Medulla oblongata (tissue), 1 donor: ENCODE measurements at regions not wholly inside any gene's neighbourhood (a gene's known extent, or its start where the extent isn't known, plus 50 kb on each side); places are given as distances from the start of the nearest gene placed in this dataset.
"Not testable (repeated sequence)": the region's sequence is repeated elsewhere in the genome, so short reads cannot be mapped to it uniquely, and the experiment has no call there.

Experiments
- DNase-seq: peaks from one replicate; pipeline ENCODE4 v3.0.0-alpha.2; 2015; ENCODE audit errors: extremely low spot score

GRCh38 chr5:144680711-144681110, 510.0 kb downstream of the KCTD16 start:
- DNase-seq, result no peak

DNA sequence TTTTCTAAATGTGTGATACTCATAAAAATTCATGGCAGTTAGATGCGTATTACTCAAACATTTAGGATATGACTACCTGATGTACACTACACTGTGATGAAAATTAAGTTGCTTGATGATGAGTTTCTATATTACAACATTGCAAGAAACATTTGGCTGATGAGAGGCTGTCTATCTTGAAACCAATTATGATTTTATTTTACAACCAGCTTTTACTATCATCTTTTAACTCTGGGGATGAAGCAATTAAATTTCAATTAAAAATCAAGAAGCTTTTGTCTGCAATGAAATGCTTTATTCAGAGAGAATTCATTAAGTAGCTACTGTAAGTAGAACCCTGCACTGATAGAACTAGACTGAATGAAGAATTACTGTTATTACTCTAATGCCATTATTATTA, 500.4 kb downstream of the KCTD16 start:
- DNase-seq, result no peak

- no peak for DNase-seq
Observed at GRCh38 chr5:144659634-144660227, 489.1 kb downstream of the KCTD16 start.

- no peak for DNase-seq
Observed at GRCh38 chr5:144644317-144644716, 473.6 kb downstream of the KCTD16 start.

- DNase-seq, result no peak
Observed at GRCh38 chr5:144638787-144639186, 468.1 kb downstream of the KCTD16 start.

GRCh38 chr5:144634138-144634537, 463.5 kb downstream of the KCTD16 start:
- DNase-seq, result no peak

DNA sequence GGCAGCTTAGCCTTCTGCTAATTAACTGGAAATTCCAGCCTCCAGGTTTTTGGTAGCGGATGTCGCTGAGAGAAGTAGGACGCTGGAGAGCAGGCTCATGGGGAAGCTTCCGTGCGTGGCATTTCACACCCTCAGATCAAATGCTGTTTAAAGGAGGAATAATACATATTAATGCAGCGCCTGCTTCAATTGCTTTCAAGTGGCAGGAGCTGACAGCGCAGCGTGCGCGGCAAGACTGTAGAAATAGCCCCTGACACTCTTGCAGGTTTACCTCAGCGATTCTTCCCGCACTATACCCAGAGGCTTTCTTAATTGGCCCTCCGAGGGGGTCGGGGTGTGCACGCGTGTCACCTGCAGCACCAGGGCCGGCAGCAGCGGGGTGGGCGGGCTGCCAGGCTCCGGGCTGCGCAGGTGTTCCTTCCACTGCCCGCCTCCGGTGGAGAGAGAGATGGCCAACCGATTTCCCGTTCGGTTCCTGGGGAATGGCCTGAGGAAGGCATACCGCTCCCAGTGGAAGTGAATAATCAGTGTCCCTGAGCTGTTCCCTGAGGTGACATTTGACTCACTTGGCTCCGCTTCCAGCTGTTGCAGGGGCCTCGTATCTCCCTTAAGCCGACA, 427.9 kb downstream of the KCTD16 start:
- DNase-seq, result no peak

DNA sequence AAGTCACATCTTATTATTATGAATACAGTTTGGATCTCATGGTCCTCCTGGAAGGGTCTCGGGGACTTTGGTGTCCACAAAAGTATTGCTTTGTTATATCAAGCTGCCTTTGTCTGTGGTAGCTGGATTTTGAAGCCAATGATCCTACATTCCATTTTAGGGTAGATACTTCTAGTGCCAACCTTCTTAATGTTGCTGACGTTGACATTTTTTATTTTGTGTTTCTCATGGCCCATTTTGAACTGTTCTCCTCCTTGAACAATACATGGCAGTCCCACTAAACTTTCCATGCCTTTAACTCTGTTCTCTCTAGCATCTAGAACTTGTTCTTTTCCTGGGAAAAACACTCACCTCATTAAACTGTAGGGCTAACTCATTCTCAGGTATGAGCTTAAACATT, 425.8 kb downstream of the KCTD16 start:
- DNase-seq, result no peak

DNA sequence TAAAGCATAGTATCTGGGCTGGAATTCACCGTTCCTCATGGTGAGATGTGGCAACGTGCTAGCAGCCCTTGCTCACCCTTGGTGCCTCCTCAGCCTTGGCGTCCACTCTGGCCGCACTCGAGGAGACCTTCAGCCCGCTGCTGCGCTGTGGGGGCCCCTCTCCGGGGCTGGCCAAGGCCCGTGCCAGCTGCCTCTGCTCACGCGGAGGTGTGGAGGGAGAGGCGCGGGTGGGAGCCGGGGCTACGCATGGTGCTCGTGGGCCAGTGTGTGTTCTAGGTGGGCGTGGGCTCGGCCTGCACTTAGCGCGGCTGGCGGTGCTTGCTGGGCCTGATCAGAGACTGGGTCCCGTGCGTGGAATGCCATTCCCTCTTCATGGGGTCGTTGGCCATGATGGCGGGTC, 424.2 kb downstream of the KCTD16 start:
- no peak for DNase-seq

- DNase-seq, result not testable (repeated sequence)
Observed at GRCh38 chr5:144594234-144594633, 423.6 kb downstream of the KCTD16 start.

GRCh38 chr5:144585681-144586080, 415.0 kb downstream of the KCTD16 start:
- no peak for DNase-seq

- no peak for DNase-seq
Observed at GRCh38 chr5:144583541-144584449, 413.1 kb downstream of the KCTD16 start.

DNA sequence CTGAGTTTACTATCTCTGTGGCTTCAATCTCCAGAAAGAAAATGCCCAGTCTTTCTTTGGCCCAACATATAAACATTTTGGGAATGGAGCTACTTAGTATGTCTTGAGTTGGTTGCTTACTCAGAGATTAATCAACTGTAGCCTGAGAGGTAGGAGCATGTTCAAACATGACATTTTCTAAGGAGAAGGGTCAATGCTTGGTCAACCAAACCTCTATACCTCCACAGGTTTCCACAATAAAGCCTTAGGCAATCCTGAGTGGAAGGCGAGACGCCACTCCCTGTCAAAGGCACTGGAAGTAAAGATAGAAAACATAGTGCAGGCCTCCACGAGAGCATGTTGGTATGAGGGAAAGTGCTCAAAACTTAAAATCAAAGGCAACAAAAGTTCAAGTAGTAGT, 411.4 kb downstream of the KCTD16 start:
- no peak for DNase-seq

- no peak for DNase-seq
Observed at GRCh38 chr5:144581044-144581443, 410.4 kb downstream of the KCTD16 start.

DNA sequence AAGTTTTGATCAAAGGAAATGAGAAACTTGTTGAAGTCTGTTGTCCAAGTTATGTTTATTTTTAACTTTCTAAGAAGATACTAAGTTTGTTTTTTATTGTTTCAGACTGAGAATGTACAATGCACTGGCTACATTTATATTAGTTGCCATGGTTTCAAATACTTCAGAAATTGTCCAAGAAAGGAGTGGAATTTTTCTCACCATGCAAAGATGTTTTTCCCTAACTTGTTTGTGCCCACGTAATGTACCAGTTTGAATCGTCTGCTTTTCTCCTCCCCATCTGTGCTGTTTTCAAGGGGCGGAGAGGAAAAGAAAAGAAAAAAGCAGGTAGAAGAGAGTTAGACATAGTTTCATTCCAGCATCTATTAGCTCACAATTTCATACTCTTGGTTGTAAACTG, 407.0 kb downstream of the KCTD16 start:
- DNase-seq, result no peak

DNA sequence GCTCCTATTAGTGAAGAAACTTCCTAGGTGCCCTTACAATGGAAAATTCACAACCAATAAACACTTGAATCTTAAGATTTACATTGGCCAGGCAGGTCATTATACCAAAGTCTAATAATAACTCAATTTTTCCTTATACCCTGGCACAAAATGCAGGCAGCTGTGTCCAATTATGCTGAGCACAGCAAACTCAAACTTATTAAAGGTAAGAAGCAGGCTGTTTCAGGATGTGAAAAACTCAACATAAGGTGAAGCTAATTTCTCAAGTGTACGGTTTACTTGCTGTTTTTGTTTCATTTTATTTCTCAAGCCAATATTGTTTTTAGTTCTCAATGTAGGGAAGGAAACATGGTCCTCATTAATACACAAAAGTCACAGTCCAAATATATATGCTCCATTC, 405.1 kb downstream of the KCTD16 start:
- no peak for DNase-seq

DNA sequence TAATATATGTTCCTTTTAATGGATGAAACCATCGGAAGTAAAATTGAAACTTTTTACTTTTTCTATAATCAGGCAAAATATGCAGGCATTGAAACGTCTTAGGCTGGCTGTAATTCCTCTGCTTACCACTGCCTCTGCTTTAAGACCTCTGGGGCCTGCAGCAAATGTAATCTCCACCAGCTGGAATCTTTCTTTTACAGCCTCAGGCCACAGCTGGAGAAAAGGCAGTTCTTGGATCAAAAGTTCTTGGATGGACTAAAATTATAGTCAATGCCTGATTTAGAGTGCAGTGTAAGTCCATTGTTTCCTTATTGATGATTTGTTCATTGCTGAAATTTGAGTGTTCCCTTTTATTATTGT, 396.7 kb downstream of the KCTD16 start:
- no peak for DNase-seq

DNA sequence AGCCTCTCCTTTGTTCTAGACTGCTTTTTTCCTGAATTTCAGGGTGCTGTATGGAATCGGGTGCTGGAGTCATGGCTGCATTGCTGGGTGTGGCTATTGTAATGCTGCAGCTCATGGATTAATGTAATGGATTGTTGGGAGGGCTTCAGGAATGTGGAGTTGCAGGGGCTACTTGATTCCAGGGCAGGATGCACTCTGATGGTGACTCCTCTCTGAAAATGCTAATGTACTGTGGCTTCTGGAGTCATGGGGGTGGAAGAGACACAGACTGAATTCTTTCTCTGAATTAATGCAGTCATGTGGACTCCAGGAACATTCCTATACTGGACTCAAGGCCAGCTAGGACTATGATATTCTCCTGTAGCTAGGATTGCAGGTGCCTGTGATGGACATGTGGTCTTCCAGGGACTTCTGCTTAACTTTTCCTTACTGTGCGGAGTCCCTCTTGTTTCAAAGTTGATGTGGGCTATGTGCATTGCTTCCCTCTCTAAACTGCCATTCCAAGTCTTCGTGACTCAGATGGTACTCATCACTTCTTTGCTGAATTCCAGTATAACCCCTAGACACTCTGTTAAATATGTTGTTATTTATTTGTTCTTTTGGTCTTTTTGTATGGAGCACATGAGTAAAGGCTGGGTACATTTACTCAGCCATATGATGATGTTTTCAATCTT, 396.2 kb downstream of the KCTD16 start:
- no peak for DNase-seq

DNA sequence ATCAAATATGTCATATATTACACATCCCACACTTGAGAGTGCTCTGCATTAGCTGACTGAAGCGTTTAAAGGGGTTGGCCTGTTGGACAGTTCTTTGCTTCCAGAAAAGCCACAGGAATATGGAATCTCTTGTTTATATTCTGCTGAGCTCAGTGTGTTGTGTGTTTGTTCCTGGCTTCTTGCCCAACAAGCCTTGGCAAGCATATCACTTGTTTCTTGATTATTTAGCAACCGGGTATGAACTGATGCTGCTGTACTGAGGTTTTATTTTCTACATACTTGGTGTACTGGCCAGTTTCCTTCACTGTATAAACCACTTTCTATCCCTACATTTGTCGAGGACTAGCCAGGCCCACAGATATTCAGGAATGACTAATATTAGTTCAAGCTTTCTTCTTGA, 378.9 kb downstream of the KCTD16 start:
- DNase-seq, result peak; percentile 19

DNA sequence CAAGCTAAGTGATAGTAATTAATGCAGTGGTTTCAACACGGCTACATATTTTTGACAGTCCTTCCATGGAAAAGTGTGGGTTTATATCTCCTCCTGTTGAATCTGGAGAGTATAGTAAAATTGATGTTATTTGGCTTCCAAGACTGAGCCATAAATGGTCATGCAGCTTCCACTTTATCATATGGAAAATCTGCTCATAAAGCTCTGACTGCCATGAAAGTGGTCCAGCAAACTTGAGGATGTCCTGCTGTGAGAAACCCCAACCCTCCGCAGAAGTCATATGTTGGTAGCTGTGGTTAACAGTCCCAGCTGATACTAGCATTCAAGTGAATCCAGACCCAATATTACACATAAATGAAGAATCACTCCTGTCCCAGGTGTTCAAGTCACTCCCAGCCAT, 378.3 kb downstream of the KCTD16 start:
- DNase-seq, result no peak

GRCh38 chr5:144547098-144547499, 376.4 kb downstream of the KCTD16 start:
- DNase-seq, result no peak

- no peak for DNase-seq
Observed at GRCh38 chr5:144538845-144539244, 368.2 kb downstream of the KCTD16 start.
